Endothelial cell of umbilical vein (primary cell): ENCODE measurements at regions not wholly inside any gene's neighbourhood (a gene's known extent, or its start where the extent isn't known, plus 50 kb on each side); places are given as distances from the start of the nearest gene placed in this dataset.

ENCODE experiments used
- EZH2 ChIP-seq: IDR thresholded peaks from 2 replicates; pipeline ENCODE4 v1.6.1; 2012; ENCODE audit warnings: borderline replicate concordance, low read depth, mild to moderate bottlenecking, moderate library complexity, low read length, inconsistent platforms; ENCODE audit not compliant: severe bottlenecking
- FOS ChIP-seq: IDR thresholded peaks from 2 replicates; pipeline ENCODE4 v1.6.1; 2011; ENCODE audit warnings: mild to moderate bottlenecking, low read length, moderate library complexity, borderline replicate concordance; ENCODE audit not compliant: insufficient read depth
- GATA2 ChIP-seq: IDR thresholded peaks from 2 replicates; pipeline ENCODE4 v1.7.0; 2011; ENCODE audit warnings: low read depth, mild to moderate bottlenecking, moderate library complexity, mixed read lengths, low read length; ENCODE audit not compliant: insufficient read length, insufficient read depth
- MYC ChIP-seq: IDR thresholded peaks from one replicate; pipeline ENCODE4 v1.6.1; 2011; ENCODE audit warnings: mild to moderate bottlenecking, low read depth, low read length
- POLR2A ChIP-seq: IDR thresholded peaks from 2 replicates; pipeline ENCODE4 v1.6.1; 2012; ENCODE audit warnings: low read depth, mild to moderate bottlenecking, control low read depth, low read length
- POLR2AphosphoS5 ChIP-seq: IDR thresholded peaks from 2 replicates; pipeline ENCODE4 v1.6.1; 2012; ENCODE audit warnings: low read depth, mild to moderate bottlenecking, control low read depth, low read length, moderate library complexity; ENCODE audit not compliant: insufficient read depth
- TF ChIP-seq, protein P1 (sequence below), 2 donors: IDR thresholded peaks; 1 replicate in 1 of 2; 2 replicates in 1 of 2; pipeline ENCODE4 v1.5.1; 2011; ENCODE audit warnings: low read length in 2 of 2, mild to moderate bottlenecking in 2 of 2, moderate library complexity in 2 of 2, control low read depth in 1 of 2, inconsistent platforms in 1 of 2, low read depth in 1 of 2; ENCODE audit not compliant: insufficient read depth in 1 of 2; ENCODE audit errors: extremely low read depth in 1 of 2
- TF ChIP-seq, protein P2 (sequence below): IDR thresholded peaks from 2 replicates; pipeline ENCODE4 v1.6.1; 2011; ENCODE audit not compliant: insufficient read depth, insufficient read length

GRCh38 chrX:101729986-101730385 is 70.3 kb upstream of the ARMCX2 start:
- TF ChIP-seq, protein P1, sequence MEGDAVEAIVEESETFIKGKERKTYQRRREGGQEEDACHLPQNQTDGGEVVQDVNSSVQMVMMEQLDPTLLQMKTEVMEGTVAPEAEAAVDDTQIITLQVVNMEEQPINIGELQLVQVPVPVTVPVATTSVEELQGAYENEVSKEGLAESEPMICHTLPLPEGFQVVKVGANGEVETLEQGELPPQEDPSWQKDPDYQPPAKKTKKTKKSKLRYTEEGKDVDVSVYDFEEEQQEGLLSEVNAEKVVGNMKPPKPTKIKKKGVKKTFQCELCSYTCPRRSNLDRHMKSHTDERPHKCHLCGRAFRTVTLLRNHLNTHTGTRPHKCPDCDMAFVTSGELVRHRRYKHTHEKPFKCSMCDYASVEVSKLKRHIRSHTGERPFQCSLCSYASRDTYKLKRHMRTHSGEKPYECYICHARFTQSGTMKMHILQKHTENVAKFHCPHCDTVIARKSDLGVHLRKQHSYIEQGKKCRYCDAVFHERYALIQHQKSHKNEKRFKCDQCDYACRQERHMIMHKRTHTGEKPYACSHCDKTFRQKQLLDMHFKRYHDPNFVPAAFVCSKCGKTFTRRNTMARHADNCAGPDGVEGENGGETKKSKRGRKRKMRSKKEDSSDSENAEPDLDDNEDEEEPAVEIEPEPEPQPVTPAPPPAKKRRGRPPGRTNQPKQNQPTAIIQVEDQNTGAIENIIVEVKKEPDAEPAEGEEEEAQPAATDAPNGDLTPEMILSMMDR (IDR thresholded peaks at IDR 0.05; ENCODE audit: extremely low read depth in 1 of 2, insufficient read depth in 1 of 2, low read depth in 1 of 2, low read length in 2 of 2): no peak
- TF ChIP-seq, protein P2, sequence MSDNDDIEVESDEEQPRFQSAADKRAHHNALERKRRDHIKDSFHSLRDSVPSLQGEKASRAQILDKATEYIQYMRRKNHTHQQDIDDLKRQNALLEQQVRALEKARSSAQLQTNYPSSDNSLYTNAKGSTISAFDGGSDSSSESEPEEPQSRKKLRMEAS: no peak
- TF ChIP-seq MYC (no peak), POLR2A (no peak), GATA2 (no peak), POLR2AphosphoS5 (no peak), EZH2 (no peak), FOS (no peak)
